ENCODE measurements at regions not wholly inside any gene's neighbourhood (a gene's known extent, or its start where the extent isn't known, plus 50 kb on each side); places are given as distances from the start of the nearest gene placed in this dataset.

- no peak for TF ChIP-seq CTCF (IDR thresholded peaks at IDR 0.05; ENCODE audit: control extremely low read depth in 1 of 3, insufficient read depth in 1 of 3, low read depth in 1 of 3, low read length in 3 of 3)
- TF ChIP-seq SUZ12 (IDR thresholded peaks at IDR 0.05; ENCODE audit: low read length): no peak
- no peak for TF ChIP-seq GTF2F1 (IDR thresholded peaks at IDR 0.05; ENCODE audit: borderline replicate concordance, low read depth, low read length)
- no peak for TF ChIP-seq RXRA (IDR thresholded peaks at IDR 0.05; ENCODE audit: insufficient read depth, low read depth, low read length)
- TF ChIP-seq TAF1 (IDR thresholded peaks at IDR 0.05; ENCODE audit: low read depth, low read length): no peak
- TF ChIP-seq, protein P1, sequence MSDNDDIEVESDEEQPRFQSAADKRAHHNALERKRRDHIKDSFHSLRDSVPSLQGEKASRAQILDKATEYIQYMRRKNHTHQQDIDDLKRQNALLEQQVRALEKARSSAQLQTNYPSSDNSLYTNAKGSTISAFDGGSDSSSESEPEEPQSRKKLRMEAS (IDR thresholded peaks at IDR 0.05): no peak
- no peak for TF ChIP-seq BCL11A (IDR thresholded peaks at IDR 0.05; ENCODE audit: low read depth in 2 of 2, low read length in 2 of 2)
Observed at GRCh38 chr2:102932501-102932900, 170.7 kb downstream of the TMEM182 start (continued).
